Endodermal cell (in vitro differentiated cells): ENCODE measurements at regions not wholly inside any gene's neighbourhood (a gene's known extent, or its start where the extent isn't known, plus 50 kb on each side); places are given as distances from the start of the nearest gene placed in this dataset.
A peak's percentile ranks its signal among the peaks of the same experiment; 100 is the strongest.

Experiments
- DNase-seq: peaks from one replicate; pipeline ENCODE4 v3.0.0-alpha.2; 2017
- H3K27ac ChIP-seq: 2 replicates; pipeline ENCODE4 v1.5.1; 2013; ENCODE audit warnings: mild to moderate bottlenecking, low read depth, low read length, moderate library complexity
- H3K27me3 ChIP-seq: 2 replicates; pipeline ENCODE4 v1.6.1; 2013; ENCODE audit warnings: mild to moderate bottlenecking, low read length, moderate library complexity; ENCODE audit not compliant: insufficient read depth, control insufficient read depth, poor library complexity, severe bottlenecking
- H3K36me3 ChIP-seq: 2 replicates; pipeline ENCODE4 v1.7.0; 2013; ENCODE audit warnings: mild to moderate bottlenecking, low read length, moderate library complexity; ENCODE audit not compliant: control insufficient read depth, insufficient read depth
- H3K4me1 ChIP-seq: one replicate; pipeline ENCODE4 v1.7.0; 2013; ENCODE audit warnings: low read length; ENCODE audit not compliant: control insufficient read depth, insufficient read depth
- H3K4me3 ChIP-seq: 2 replicates; pipeline ENCODE4 v1.5.1; 2013; ENCODE audit warnings: mild to moderate bottlenecking, low read length, moderate library complexity
- H3K9ac ChIP-seq: 2 replicates; pipeline ENCODE4 v1.6.1; 2013; ENCODE audit warnings: mild to moderate bottlenecking, low read length, moderate library complexity; ENCODE audit not compliant: poor library complexity, severe bottlenecking; ENCODE audit errors: extremely low read depth
- H3K9me3 ChIP-seq: 2 replicates; pipeline ENCODE4 v1.6.1; 2013; ENCODE audit warnings: mild to moderate bottlenecking, low read length, moderate library complexity; ENCODE audit not compliant: control insufficient read depth
- H3K27ac Mint-ChIP-seq: 2 replicates; pipeline ENCODE4 v1.8.0; 2020; ENCODE audit warnings: mixed read lengths
- H3K27me3 Mint-ChIP-seq: 2 replicates; pipeline ENCODE4 v1.8.0; 2021; ENCODE audit warnings: mild to moderate bottlenecking, mixed read lengths; ENCODE audit not compliant: insufficient read depth
- H3K36me3 Mint-ChIP-seq: 2 replicates; pipeline ENCODE4 v1.8.0; 2020; ENCODE audit warnings: low read depth, mixed read lengths
- H3K4me1 Mint-ChIP-seq: 2 replicates; pipeline ENCODE4 v1.8.0; 2020; ENCODE audit warnings: mixed read lengths
- H3K4me3 Mint-ChIP-seq: 2 replicates; pipeline ENCODE4 v1.8.0; 2020; ENCODE audit warnings: mild to moderate bottlenecking, moderate library complexity, mixed read lengths
- H3K9me3 Mint-ChIP-seq: 2 replicates; pipeline ENCODE4 v1.8.0; 2020; ENCODE audit warnings: mild to moderate bottlenecking, mixed read lengths
- CTCF ChIP-seq: fragments of 200-600 bp; sonication (generic); conservative IDR thresholded peaks from 2 replicates; pipeline ENCODE4 v1.5.0; 2021; ENCODE audit warnings: antibody characterized with exemption, mild to moderate bottlenecking
- WGBS, 2 experiments: methylation state at CpG; one replicate each; pipeline versions ENCODE4 v1.1.5 to v1.1.7; 2013; ENCODE audit warnings: missing lambda C conversion rate in 2 of 2, mixed read lengths in 1 of 2; ENCODE audit not compliant: insufficient coverage in 1 of 2, insufficient read length in 1 of 2; 5-methylcytosine and 5-hydroxymethylcytosine counted together

- Mint-ChIP-seq H3K36me3 (no peaks in the 10 kb centered on the region), H3K27ac (no peak overlapping the region), H3K4me3 (no peak overlapping the region), H3K9me3 (no peaks in the 10 kb centered on the region), H3K27me3 (no peaks in the 10 kb centered on the region), H3K4me1 (peaks cover 2% of the 10 kb centered on the region)
- Histone ChIP-seq H3K36me3 (no peaks in the 10 kb centered on the region), H3K4me3 (no peak overlapping the region), H3K9ac (no peak overlapping the region), H3K27ac (no peak overlapping the region), H3K9me3 (no peaks in the 10 kb centered on the region), H3K27me3 (no peaks in the 10 kb centered on the region), H3K4me1 (no peaks in the 10 kb centered on the region)
- TF ChIP-seq CTCF = no peak
- WGBS, 2 experiments = no CpG with 5 or more reads among the region's 1 CpG
- no peak for DNase-seq
Observed at GRCh38 chr5:93884254-93884653, 142.9 kb upstream of the POU5F2 start.

DNA sequence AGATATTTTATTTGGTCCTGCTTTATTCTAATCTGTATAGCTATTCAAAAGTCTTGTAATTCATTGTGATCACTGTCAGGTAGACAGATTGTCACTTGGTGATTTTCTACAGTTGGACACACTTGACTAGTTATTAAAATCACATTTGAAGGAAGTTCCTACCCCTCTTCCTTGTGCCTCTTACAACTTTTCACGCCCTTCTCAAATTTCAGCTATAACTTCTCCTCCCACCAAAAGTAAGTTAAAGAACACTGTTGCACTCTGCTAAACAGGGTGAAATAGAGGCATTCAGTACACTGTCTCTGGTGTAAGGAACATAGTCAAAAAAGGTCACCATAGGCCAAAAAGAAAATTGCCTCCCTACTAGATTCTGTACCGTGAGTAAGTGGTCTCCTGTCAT, 142.1 kb upstream of the POU5F2 start:
- Mint-ChIP-seq H3K27ac (no peak overlapping the region), H3K4me3 (no peak overlapping the region), H3K27me3 (no peaks in the 10 kb centered on the region), H3K4me1 (peaks cover 2% of the 10 kb centered on the region), H3K36me3 (no peaks in the 10 kb centered on the region), H3K9me3 (no peaks in the 10 kb centered on the region)
- no peak for TF ChIP-seq CTCF
- WGBS, 2 experiments = 77% methylated on average over 2 of the region's 2 CpGs; no CpG with 5 or more reads in 1 of the 2 experiments
- Histone ChIP-seq H3K4me1 (no peaks in the 10 kb centered on the region), H3K9ac (no peak overlapping the region), H3K27me3 (no peaks in the 10 kb centered on the region), H3K36me3 (no peaks in the 10 kb centered on the region), H3K27ac (peak overlapping the region; percentile 74), H3K4me3 (no peak overlapping the region), H3K9me3 (no peaks in the 10 kb centered on the region)
- no peak for DNase-seq

DNA sequence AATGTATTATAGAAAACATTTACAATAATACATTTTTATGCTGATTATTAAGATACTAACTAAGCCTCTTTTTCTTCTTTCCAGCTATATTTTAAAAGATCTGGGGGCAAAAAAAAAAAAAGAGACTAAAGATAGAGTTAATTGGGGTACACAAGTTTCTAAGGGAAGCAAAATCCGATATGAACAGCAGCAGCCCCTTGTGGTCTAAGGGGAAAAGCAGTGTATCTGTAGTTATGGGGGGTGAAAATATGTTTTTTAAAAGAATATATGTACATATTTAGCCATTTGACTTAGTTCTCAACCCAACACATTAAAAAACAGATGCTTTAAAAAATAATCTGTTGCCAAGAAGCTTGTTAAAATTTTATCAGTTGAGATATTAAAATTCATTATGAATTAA, 134.3 kb upstream of the POU5F2 start:
- no peaks in the 10 kb centered on the region for H3K9me3 Mint-ChIP-seq
- Histone ChIP-seq H3K9ac (no peak overlapping the region), H3K4me3 (no peak overlapping the region), H3K9me3 (no peaks in the 10 kb centered on the region), H3K27me3 (no peaks in the 10 kb centered on the region), H3K4me1 (no peaks in the 10 kb centered on the region), H3K36me3 (no peaks in the 10 kb centered on the region), H3K27ac (no peak overlapping the region)
- peaks cover 8% of the 10 kb centered on the region for H3K4me1 Mint-ChIP-seq
- H3K36me3 Mint-ChIP-seq = no peaks in the 10 kb centered on the region
- peak; percentile 59 for TF ChIP-seq CTCF
- H3K27ac Mint-ChIP-seq = no peak overlapping the region
- WGBS, 2 experiments = 88 to 100% methylated on average over 1 of the region's 1 CpG
- H3K4me3 Mint-ChIP-seq = no peak overlapping the region
- DNase-seq = no peak
- H3K27me3 Mint-ChIP-seq = no peaks in the 10 kb centered on the region
